MM.1S (cell line): ENCODE measurements at regions not wholly inside any gene's neighbourhood (a gene's known extent, or its start where the extent isn't known, plus 50 kb on each side); places are given as distances from the start of the nearest gene placed in this dataset.

Experiments used
- EZH2 ChIP-seq: fragments of 300-600 bp; sonication (generic); optimal IDR thresholded peaks from 2 replicates; pipeline ENCODE3; 2017; ENCODE audit warnings: low read depth, mild to moderate bottlenecking, antibody characterized with exemption, low read length, mixed read lengths
- TF ChIP-seq, protein P1 (sequence below): fragments of 300-600 bp; sonication (generic); IDR thresholded peaks from 2 replicates; pipeline ENCODE4 v1.5.1; 2016; ENCODE audit warnings: antibody characterized with exemption, low read length, mixed read lengths

DNA sequence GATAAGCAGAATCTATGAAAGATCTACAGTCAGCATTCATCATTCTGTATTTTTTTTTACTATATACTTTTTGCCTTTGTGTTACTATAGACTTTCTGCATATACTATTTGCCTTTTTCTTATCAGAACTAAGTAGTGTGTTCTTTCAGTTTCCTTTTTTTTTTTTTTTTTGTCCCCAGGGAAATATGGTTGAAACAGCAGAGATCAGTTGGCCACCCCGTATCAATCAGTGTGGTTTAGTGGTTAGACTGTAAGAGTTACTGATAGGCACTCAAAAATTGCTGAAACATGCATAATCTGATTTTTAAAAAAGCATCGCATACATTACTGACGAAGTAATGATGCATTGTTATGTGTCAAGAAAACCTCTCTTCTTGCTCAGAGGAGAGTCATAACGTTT is 990.8 kb upstream of the EDIL3 start:
- TF ChIP-seq, protein P1, sequence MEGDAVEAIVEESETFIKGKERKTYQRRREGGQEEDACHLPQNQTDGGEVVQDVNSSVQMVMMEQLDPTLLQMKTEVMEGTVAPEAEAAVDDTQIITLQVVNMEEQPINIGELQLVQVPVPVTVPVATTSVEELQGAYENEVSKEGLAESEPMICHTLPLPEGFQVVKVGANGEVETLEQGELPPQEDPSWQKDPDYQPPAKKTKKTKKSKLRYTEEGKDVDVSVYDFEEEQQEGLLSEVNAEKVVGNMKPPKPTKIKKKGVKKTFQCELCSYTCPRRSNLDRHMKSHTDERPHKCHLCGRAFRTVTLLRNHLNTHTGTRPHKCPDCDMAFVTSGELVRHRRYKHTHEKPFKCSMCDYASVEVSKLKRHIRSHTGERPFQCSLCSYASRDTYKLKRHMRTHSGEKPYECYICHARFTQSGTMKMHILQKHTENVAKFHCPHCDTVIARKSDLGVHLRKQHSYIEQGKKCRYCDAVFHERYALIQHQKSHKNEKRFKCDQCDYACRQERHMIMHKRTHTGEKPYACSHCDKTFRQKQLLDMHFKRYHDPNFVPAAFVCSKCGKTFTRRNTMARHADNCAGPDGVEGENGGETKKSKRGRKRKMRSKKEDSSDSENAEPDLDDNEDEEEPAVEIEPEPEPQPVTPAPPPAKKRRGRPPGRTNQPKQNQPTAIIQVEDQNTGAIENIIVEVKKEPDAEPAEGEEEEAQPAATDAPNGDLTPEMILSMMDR = no peak
- no peak for TF ChIP-seq EZH2
